ENCODE measurements at regions not wholly inside any gene's neighbourhood (a gene's known extent, or its start where the extent isn't known, plus 50 kb on each side); places are given as distances from the start of the nearest gene placed in this dataset.
"Not testable (repeated sequence)": the region's sequence is repeated elsewhere in the genome, so short reads cannot be mapped to it uniquely, and the experiment has no call there.

- H3K4me1 Mint-ChIP-seq, H3K36me3 Mint-ChIP-seq, H3K27ac Mint-ChIP-seq, H3K9me3 Mint-ChIP-seq, H3K4me3 Mint-ChIP-seq, H3K27me3 Mint-ChIP-seq: not testable (repeated sequence)
These were observed 60.3 kb downstream of the GOLGA8K start for GRCh38 chr15:32342772-32343199.

GRCh38 chr15:32342268-32342667, 60.8 kb downstream of the GOLGA8K start:
- H3K27ac Mint-ChIP-seq, H3K4me1 Mint-ChIP-seq, H3K9me3 Mint-ChIP-seq, H3K4me3 Mint-ChIP-seq, H3K27me3 Mint-ChIP-seq, H3K36me3 Mint-ChIP-seq: not testable (repeated sequence)

- H3K4me1 Mint-ChIP-seq, H3K36me3 Mint-ChIP-seq, H3K9me3 Mint-ChIP-seq, H3K27ac Mint-ChIP-seq, H3K27me3 Mint-ChIP-seq: not testable (repeated sequence)
- H3K4me3 Mint-ChIP-seq = peak overlapping the region in 1 of 4 donors; percentile 82
These were observed 61.6 kb downstream of the GOLGA8K start for GRCh38 chr15:32341530-32341929.

GRCh38 chr15:32336804-32337203, 66.3 kb downstream of the GOLGA8K start:
- not testable (repeated sequence) for H3K9me3 Mint-ChIP-seq, H3K36me3 Mint-ChIP-seq, H3K27ac Mint-ChIP-seq, H3K4me1 Mint-ChIP-seq, H3K4me3 Mint-ChIP-seq, H3K27me3 Mint-ChIP-seq

- not testable (repeated sequence) for H3K27ac Mint-ChIP-seq, H3K9me3 Mint-ChIP-seq, H3K4me3 Mint-ChIP-seq, H3K36me3 Mint-ChIP-seq, H3K4me1 Mint-ChIP-seq, H3K27me3 Mint-ChIP-seq
These were observed 79.7 kb downstream of the GOLGA8K start for GRCh38 chr15:32323353-32323752.

GRCh38 chr15:32319247-32319646, 83.8 kb downstream of the GOLGA8K start:
- not testable (repeated sequence) for H3K4me3 Mint-ChIP-seq, H3K36me3 Mint-ChIP-seq, H3K9me3 Mint-ChIP-seq, H3K4me1 Mint-ChIP-seq, H3K27ac Mint-ChIP-seq, H3K27me3 Mint-ChIP-seq

- not testable (repeated sequence) for H3K36me3 Mint-ChIP-seq, H3K27me3 Mint-ChIP-seq, H3K27ac Mint-ChIP-seq, H3K4me3 Mint-ChIP-seq, H3K4me1 Mint-ChIP-seq, H3K9me3 Mint-ChIP-seq
These were observed 86.6 kb downstream of the GOLGA8K start for GRCh38 chr15:32316482-32316881.

GRCh38 chr15:32315079-32315939, 87.8 kb downstream of the GOLGA8K start:
- H3K27me3 Mint-ChIP-seq, H3K4me3 Mint-ChIP-seq, H3K27ac Mint-ChIP-seq, H3K4me1 Mint-ChIP-seq, H3K36me3 Mint-ChIP-seq, H3K9me3 Mint-ChIP-seq: not testable (repeated sequence)

- H3K27ac Mint-ChIP-seq, H3K4me3 Mint-ChIP-seq, H3K4me1 Mint-ChIP-seq, H3K27me3 Mint-ChIP-seq, H3K36me3 Mint-ChIP-seq, H3K9me3 Mint-ChIP-seq: not testable (repeated sequence)
These were observed 89.5 kb downstream of the GOLGA8K start for GRCh38 chr15:32313446-32314209.

GRCh38 chr15:32312721-32313120, 90.4 kb downstream of the GOLGA8K start:
- not testable (repeated sequence) for H3K36me3 Mint-ChIP-seq, H3K27ac Mint-ChIP-seq, H3K9me3 Mint-ChIP-seq, H3K4me3 Mint-ChIP-seq, H3K27me3 Mint-ChIP-seq, H3K4me1 Mint-ChIP-seq

- not testable (repeated sequence) for H3K4me1 Mint-ChIP-seq, H3K27me3 Mint-ChIP-seq, H3K36me3 Mint-ChIP-seq, H3K9me3 Mint-ChIP-seq, H3K4me3 Mint-ChIP-seq, H3K27ac Mint-ChIP-seq
These were observed 95.5 kb downstream of the GOLGA8K start for GRCh38 chr15:32307592-32307991.

- H3K27me3 Mint-ChIP-seq, H3K4me3 Mint-ChIP-seq, H3K4me1 Mint-ChIP-seq, H3K36me3 Mint-ChIP-seq, H3K27ac Mint-ChIP-seq, H3K9me3 Mint-ChIP-seq: not testable (repeated sequence)
These were observed 126.8 kb downstream of the GOLGA8K start for GRCh38 chr15:32276200-32276830.

- H3K27ac Mint-ChIP-seq, H3K27me3 Mint-ChIP-seq, H3K4me1 Mint-ChIP-seq, H3K36me3 Mint-ChIP-seq, H3K9me3 Mint-ChIP-seq, H3K4me3 Mint-ChIP-seq: not testable (repeated sequence)
These were observed 149.1 kb downstream of the GOLGA8K start for GRCh38 chr15:32253958-32254357.

GRCh38 chr15:32249207-32249606, 153.9 kb downstream of the GOLGA8K start:
- not testable (repeated sequence) for H3K4me3 Mint-ChIP-seq, H3K27ac Mint-ChIP-seq, H3K36me3 Mint-ChIP-seq, H3K4me1 Mint-ChIP-seq, H3K27me3 Mint-ChIP-seq, H3K9me3 Mint-ChIP-seq

- H3K27ac Mint-ChIP-seq, H3K4me1 Mint-ChIP-seq, H3K36me3 Mint-ChIP-seq, H3K9me3 Mint-ChIP-seq, H3K27me3 Mint-ChIP-seq, H3K4me3 Mint-ChIP-seq: not testable (repeated sequence)
These were observed 159.4 kb downstream of the GOLGA8K start for GRCh38 chr15:32243727-32244126.

Data from IgD-negative memory B cell (primary cell).